ENCODE measurements at regions not wholly inside any gene's neighbourhood (a gene's known extent, or its start where the extent isn't known, plus 50 kb on each side); places are given as distances from the start of the nearest gene placed in this dataset.

GRCh38 chr17:70810609-70811008 is 641.3 kb downstream of the KCNJ2 start:
- Histone ChIP-seq H3K4me3 (ENCODE audit: low read depth, low read length) (no peak overlapping the region), H3K36me3 (ENCODE audit: control insufficient read depth, insufficient read depth, low read length) (no peaks in the 10 kb centered on the region), H3K27me3 (ENCODE audit: control insufficient read depth, insufficient read depth, low read length) (no peaks in the 10 kb centered on the region)
- no peak for TF ChIP-seq CTCF (IDR thresholded peaks at IDR 0.05; ENCODE audit: insufficient read depth, low read length, poor library complexity, severe bottlenecking)
- DNase-seq (ENCODE audit: low read depth) = no peak

DNA sequence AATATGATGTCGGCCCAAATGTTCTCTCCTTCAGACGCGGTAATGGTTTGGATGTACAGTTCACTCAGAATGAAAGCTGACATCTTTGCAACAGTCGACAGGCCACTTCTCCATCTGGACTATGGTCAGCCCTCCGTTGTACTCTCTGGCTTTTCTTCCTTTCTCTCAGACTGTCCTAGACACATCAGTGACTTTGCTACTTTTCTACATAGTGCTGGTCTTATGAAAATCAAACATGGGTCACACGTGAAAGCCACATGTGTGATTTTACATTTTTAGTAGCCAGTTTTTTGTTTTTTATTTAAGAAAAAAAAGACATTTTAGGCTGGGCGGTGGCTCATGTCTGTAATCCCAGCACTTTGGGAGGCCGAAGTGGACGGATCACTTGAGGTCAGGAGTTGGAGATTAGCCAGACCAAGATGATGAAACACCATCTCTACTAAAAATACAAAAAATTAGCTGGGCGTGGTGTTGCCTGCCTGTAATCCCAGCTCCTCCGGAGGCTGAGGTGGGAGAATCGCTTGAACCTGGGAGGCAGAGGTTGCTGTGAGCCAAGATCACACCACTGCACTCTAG is 644.1 kb downstream of the KCNJ2 start:
- Histone ChIP-seq H3K36me3 (ENCODE audit: control insufficient read depth, insufficient read depth, low read length) (no peaks in the 10 kb centered on the region), H3K4me3 (ENCODE audit: low read depth, low read length) (no peak overlapping the region), H3K27me3 (ENCODE audit: control insufficient read depth, insufficient read depth, low read length) (no peaks in the 10 kb centered on the region)
- TF ChIP-seq CTCF (IDR thresholded peaks at IDR 0.05; ENCODE audit: insufficient read depth, low read length, poor library complexity, severe bottlenecking) = no peak
- DNase-seq (ENCODE audit: low read depth) = no peak

- no peak for DNase-seq (ENCODE audit: low read depth)
- H3K36me3 ChIP-seq (ENCODE audit: control insufficient read depth, insufficient read depth, low read length) = no peaks in the 10 kb centered on the region
- no peak overlapping the region for H3K4me3 ChIP-seq (ENCODE audit: low read depth, low read length)
- H3K27me3 ChIP-seq (ENCODE audit: control insufficient read depth, insufficient read depth, low read length) = no peaks in the 10 kb centered on the region
- no peak for TF ChIP-seq CTCF (IDR thresholded peaks at IDR 0.05; ENCODE audit: insufficient read depth, low read length, poor library complexity, severe bottlenecking)
Measured at GRCh38 chr17:70819183-70819582, 649.9 kb downstream of the KCNJ2 start.

DNA sequence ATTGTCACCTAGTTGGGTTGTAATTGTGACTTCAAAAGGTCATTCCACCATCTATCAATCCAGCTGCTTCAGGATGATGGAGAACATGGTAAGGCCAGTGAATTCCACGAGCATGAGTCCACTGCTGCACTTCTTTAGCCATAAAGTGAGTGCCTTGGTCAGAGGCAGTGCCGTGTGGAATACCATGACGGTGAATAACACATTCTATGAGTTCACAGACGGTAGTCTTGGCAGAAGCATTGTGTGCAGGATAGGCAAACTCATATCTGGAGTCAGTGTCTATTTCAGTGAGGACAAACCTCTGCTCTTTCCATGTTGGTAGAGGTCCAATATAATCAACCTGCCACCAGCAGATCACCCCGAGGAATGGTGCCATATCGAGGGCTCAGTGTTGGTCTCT is 650.9 kb downstream of the KCNJ2 start:
- Histone ChIP-seq H3K27me3 (ENCODE audit: control insufficient read depth, insufficient read depth, low read length) (no peaks in the 10 kb centered on the region), H3K36me3 (ENCODE audit: control insufficient read depth, insufficient read depth, low read length) (no peaks in the 10 kb centered on the region), H3K4me3 (ENCODE audit: low read depth, low read length) (no peak overlapping the region)
- TF ChIP-seq CTCF (IDR thresholded peaks at IDR 0.05; ENCODE audit: insufficient read depth, low read length, poor library complexity, severe bottlenecking) = no peak
- DNase-seq (ENCODE audit: low read depth) = no peak

GRCh38 chr17:70825321-70826125 is 656.2 kb downstream of the KCNJ2 start:
- Histone ChIP-seq H3K27me3 (ENCODE audit: control insufficient read depth, insufficient read depth, low read length) (no peaks in the 10 kb centered on the region), H3K36me3 (ENCODE audit: control insufficient read depth, insufficient read depth, low read length) (no peaks in the 10 kb centered on the region), H3K4me3 (ENCODE audit: low read depth, low read length) (no peak overlapping the region)
- TF ChIP-seq CTCF (IDR thresholded peaks at IDR 0.05; ENCODE audit: insufficient read depth, low read length, poor library complexity, severe bottlenecking) = no peak
- DNase-seq (ENCODE audit: low read depth) = no peak
